Thoracic aorta (tissue), 2 donors: ENCODE measurements at regions not wholly inside any gene's neighbourhood (a gene's known extent, or its start where the extent isn't known, plus 50 kb on each side); places are given as distances from the start of the nearest gene placed in this dataset.

Experiments
- ATAC-seq: fragments of 150-250 bp; one replicate; pipeline ENCODE4 v1.8.0; 2017; ENCODE audit warnings: low read depth; ENCODE audit not compliant: insufficient number of reproducible peaks, low FRiP score
- DNase-seq: peaks from one replicate; pipeline ENCODE4 v3.0.0-alpha.2; 2020; ENCODE audit warnings: low spot score
- H3K27ac ChIP-seq, 2 donors: fragments of 200-600 bp; sonication (generic); 1 replicate in 1 of 2; 2 replicates in 1 of 2; pipeline ENCODE4 v1.5.1; 2016; ENCODE audit warnings: mild to moderate bottlenecking in 2 of 2, moderate library complexity in 2 of 2
- H3K27me3 ChIP-seq: fragments of 200-600 bp; sonication (generic); replicated peaks from 2 replicates; pipeline ENCODE4 v1.6.0; 2016; ENCODE audit warnings: mild to moderate bottlenecking; ENCODE audit not compliant: insufficient read depth
- H3K36me3 ChIP-seq: fragments of 200-600 bp; sonication (generic); one replicate; pipeline ENCODE4 v1.5.1; 2016
- H3K4me1 ChIP-seq, 2 donors: fragments of 200-600 bp; sonication (generic); 1 replicate in 1 of 2; 2 replicates in 1 of 2; pipeline versions ENCODE4 v1.5.1 to v1.6.0; 2016; ENCODE audit warnings: low read depth in 2 of 2, mild to moderate bottlenecking in 1 of 2; ENCODE audit not compliant: control insufficient read depth in 1 of 2
- H3K4me3 ChIP-seq: fragments of 200-600 bp; sonication (generic); 2 replicates; pipeline ENCODE4 v1.5.1; 2016; ENCODE audit warnings: mild to moderate bottlenecking
- H3K9me3 ChIP-seq: fragments of 200-600 bp; sonication (generic); 2 replicates; pipeline ENCODE4 v1.5.1; 2016
- TF ChIP-seq, protein P1 (sequence below): fragments of 200-600 bp; sonication (generic); IDR thresholded peaks from one replicate; pipeline ENCODE4 v1.5.1; 2019; ENCODE audit warnings: antibody characterized with exemption

DNA sequence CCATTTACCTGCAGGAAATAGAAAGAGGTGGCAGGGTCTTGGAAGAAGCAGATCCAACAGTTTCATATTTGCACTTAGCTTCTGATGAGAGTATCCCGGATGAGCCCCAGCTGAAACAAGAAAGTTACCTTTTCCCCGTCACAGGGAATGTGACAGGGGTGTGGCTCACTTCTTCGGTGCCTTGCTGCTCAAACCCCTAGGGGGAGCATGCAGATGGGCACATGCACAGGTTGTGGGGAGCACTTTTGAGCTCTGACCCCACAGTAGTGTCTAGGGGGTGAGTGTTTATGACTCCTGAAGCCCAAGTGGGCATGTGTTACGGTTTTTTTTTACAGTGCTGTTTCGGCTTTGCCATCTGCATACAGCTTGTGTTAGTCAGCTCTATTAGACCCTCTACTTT, 1221.0 kb downstream of the JRKL start:
- no peaks in the 10 kb centered on the region for H3K36me3 ChIP-seq
- H3K9me3 ChIP-seq = no peaks in the 10 kb centered on the region
- TF ChIP-seq, protein P1, sequence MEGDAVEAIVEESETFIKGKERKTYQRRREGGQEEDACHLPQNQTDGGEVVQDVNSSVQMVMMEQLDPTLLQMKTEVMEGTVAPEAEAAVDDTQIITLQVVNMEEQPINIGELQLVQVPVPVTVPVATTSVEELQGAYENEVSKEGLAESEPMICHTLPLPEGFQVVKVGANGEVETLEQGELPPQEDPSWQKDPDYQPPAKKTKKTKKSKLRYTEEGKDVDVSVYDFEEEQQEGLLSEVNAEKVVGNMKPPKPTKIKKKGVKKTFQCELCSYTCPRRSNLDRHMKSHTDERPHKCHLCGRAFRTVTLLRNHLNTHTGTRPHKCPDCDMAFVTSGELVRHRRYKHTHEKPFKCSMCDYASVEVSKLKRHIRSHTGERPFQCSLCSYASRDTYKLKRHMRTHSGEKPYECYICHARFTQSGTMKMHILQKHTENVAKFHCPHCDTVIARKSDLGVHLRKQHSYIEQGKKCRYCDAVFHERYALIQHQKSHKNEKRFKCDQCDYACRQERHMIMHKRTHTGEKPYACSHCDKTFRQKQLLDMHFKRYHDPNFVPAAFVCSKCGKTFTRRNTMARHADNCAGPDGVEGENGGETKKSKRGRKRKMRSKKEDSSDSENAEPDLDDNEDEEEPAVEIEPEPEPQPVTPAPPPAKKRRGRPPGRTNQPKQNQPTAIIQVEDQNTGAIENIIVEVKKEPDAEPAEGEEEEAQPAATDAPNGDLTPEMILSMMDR = no peak
- H3K27ac ChIP-seq = no peak overlapping the region
- no peaks in the 10 kb centered on the region for H3K27me3 ChIP-seq
- no peak for ATAC-seq
- H3K4me1 ChIP-seq = no peaks in the 10 kb centered on the region
- DNase-seq = no peak
- no peak overlapping the region for H3K4me3 ChIP-seq

DNA sequence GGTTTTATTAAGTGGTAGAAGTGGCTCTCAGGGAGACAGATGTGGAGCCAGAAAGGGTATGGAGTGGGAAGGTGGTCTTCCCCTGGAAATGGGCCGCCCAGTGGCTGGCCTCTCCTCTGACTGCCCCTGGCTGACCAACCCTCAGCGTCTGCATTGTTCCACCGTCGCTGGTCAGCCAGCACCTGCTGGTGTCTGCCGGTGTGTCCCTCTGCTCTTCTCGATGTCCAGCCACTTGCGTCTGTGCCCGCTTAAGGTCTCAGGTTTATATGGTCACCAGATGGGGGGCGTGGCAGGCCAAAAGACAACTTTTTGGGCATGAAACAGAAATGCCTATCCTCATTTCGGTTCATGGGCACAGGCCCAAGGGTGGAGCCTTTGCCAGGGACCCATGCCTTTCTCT, 1221.5 kb downstream of the JRKL start:
- no peaks in the 10 kb centered on the region for H3K9me3 ChIP-seq
- DNase-seq = no peak
- TF ChIP-seq, protein P1 = no peak

DNA sequence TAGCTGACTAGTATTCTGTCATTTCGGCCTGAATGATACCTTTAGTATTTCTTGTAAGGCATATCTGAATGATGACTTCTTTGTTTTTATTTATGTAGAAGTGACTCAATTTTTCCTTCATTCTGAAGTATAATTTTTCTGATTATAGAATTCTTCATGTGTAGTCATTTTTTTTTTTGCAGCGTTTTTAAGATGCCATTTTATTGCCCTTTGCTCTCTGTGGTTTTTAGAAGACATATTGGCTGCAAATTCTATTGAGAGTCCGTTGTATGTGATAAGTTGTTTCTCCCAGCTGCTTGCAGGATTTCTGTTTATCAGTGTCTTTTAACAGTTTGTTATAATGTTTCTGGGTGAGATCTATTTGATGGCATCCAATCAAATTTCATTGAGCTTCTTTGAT, 1224.8 kb downstream of the JRKL start:
- Histone ChIP-seq H3K4me3 (no peak overlapping the region), H3K36me3 (no peaks in the 10 kb centered on the region), H3K4me1 (no peaks in the 10 kb centered on the region), H3K27me3 (no peaks in the 10 kb centered on the region), H3K27ac (no peak overlapping the region), H3K9me3 (peaks cover 8% of the 10 kb centered on the region)
- TF ChIP-seq, protein P1 = no peak
- ATAC-seq (no peak), DNase-seq (no peak)

More for the DNA sequence above, 1221.5 kb downstream of the JRKL start:
- Histone ChIP-seq H3K36me3 (no peaks in the 10 kb centered on the region), H3K27ac (no peak overlapping the region), H3K4me3 (no peak overlapping the region), H3K27me3 (no peaks in the 10 kb centered on the region), H3K4me1 (no peaks in the 10 kb centered on the region)
- no peak for ATAC-seq

DNA sequence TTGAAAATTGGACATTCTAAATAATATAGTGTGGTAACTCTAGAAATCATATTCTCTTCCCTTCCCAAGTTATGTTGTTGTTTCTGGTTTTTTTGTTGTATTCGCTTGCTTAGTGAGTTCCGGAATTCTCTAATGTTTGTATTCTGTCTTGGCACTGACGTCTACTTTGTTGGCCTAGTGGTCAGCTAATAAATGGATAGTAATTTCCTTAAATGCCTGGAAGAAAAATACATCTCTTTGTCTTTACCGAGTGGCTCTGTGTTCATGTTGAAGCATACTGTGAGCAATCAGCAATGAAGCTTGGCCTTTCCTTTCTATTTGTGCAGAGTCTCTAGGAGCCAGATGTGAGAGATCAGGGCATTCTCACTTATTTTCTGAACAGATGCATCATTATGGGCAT, 1225.7 kb downstream of the JRKL start:
- no peak overlapping the region for H3K4me3 ChIP-seq
- no peaks in the 10 kb centered on the region for H3K27me3 ChIP-seq
- H3K27ac ChIP-seq = no peak overlapping the region
- H3K9me3 ChIP-seq = peaks cover 8% of the 10 kb centered on the region
- H3K4me1 ChIP-seq = no peaks in the 10 kb centered on the region
- no peaks in the 10 kb centered on the region for H3K36me3 ChIP-seq
- DNase-seq (no peak), ATAC-seq (no peak)
- TF ChIP-seq, protein P1 = no peak

DNA sequence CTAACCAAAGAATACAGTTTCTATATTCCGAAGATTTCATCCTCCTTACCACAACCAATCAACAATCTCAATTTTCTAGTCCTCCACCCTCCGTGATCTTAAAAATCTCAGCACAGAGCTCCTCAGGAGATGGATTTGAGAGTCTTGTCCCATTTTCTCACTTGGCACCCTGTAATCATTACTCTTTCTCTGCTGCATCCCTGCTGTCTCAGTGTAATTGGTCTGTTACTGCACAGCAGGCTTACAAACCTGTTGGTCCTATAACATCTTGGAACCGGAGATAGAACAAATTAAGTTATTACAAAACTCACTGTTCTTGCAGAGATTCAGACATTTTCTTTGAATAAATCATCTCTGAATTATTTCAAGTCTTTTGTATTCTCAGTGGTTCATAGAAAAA, 1227.2 kb downstream of the JRKL start:
- DNase-seq (no peak), ATAC-seq (no peak)
- Histone ChIP-seq H3K36me3 (no peaks in the 10 kb centered on the region), H3K4me3 (no peak overlapping the region), H3K27ac (no peak overlapping the region), H3K9me3 (peaks cover 8% of the 10 kb centered on the region), H3K27me3 (no peaks in the 10 kb centered on the region), H3K4me1 (no peaks in the 10 kb centered on the region)
- TF ChIP-seq, protein P1 = no peak
